Dedifferentiated amniotic fluid mesenchymal stem cell (primary cell): ENCODE measurements at regions not wholly inside any gene's neighbourhood (a gene's known extent, or its start where the extent isn't known, plus 50 kb on each side); places are given as distances from the start of the nearest gene placed in this dataset.
"Not testable (repeated sequence)": the region's sequence is repeated elsewhere in the genome, so short reads cannot be mapped to it uniquely, and the experiment has no call there.

Experiments used
- DNase-seq: peaks from one replicate; pipeline ENCODE4 v3.0.0-alpha.2; 2016; ENCODE audit errors: extremely low spot score

GRCh38 chr15:77839970-77840905, 207.5 kb upstream of the LINGO1 start:
- no peak for DNase-seq

GRCh38 chr15:77839456-77839855, 206.7 kb upstream of the LINGO1 start:
- no peak for DNase-seq

DNA sequence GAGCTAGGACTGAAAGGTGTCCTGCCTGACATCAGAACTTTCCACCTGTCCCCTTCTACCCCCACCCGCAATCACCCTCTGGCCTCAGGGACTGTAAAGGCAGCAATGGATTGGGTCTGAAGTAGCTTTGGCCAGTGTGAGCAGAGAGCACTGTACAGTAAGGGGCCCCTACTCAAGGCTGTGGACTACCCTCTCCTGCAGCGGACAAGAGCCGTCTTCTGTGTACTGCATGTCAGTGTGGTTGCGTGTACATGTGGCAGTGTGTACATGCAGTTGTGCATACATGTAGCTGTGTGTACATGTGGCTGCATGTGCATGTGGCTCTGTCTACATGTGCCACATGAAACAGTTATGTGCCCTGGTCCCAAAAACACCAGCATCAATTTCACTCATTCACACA, 205.9 kb upstream of the LINGO1 start:
- no peak for DNase-seq

DNA sequence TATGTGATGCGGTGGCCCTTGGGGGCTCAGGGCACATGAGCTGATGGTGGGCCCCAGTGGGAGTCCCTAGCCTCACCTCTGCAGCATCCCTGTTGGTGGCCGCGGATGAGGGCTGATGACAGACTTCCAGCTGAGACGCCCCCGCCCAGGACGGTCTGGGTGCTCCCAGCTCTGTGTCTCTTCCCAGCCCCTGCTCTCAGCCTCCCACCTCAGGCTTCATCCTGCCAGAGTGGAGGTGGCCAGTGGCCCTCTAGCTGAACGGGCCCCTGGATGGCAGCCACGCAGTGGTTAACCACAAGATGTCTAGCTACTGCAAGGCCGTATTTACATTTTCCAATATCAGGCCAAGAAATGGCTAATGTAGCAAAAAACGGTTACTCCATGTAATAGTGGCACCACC, 205.3 kb upstream of the LINGO1 start:
- no peak for DNase-seq

GRCh38 chr15:77837649-77838025, 204.9 kb upstream of the LINGO1 start:
- no peak for DNase-seq

GRCh38 chr15:77836906-77837648, 204.4 kb upstream of the LINGO1 start:
- DNase-seq, result no peak

GRCh38 chr15:77836121-77836692, 203.5 kb upstream of the LINGO1 start:
- no peak for DNase-seq

GRCh38 chr15:77834276-77834990, 201.7 kb upstream of the LINGO1 start:
- DNase-seq, result no peak

DNA sequence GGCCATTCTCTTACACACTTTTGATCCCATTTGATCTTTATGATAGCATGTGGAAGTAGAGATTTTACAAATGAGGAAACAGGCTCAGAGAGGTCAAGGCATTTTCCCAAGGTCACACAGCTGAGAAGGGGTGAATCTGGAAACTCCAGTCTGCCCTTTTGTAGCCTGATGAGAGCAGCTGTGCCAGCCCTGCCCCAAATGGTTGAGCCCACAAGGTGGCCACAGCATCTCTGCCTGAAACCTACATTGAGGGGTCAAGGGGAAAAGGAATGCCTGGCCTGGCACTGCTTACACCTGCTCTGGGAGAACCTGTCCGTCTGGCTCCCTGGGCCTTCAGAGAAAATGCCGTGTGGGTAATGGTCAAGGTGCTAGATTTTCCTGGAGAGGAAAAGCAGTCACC, 200.2 kb upstream of the LINGO1 start:
- no peak for DNase-seq

- no peak for DNase-seq
Measured at GRCh38 chr15:77831986-77832385, 199.3 kb upstream of the LINGO1 start.

DNA sequence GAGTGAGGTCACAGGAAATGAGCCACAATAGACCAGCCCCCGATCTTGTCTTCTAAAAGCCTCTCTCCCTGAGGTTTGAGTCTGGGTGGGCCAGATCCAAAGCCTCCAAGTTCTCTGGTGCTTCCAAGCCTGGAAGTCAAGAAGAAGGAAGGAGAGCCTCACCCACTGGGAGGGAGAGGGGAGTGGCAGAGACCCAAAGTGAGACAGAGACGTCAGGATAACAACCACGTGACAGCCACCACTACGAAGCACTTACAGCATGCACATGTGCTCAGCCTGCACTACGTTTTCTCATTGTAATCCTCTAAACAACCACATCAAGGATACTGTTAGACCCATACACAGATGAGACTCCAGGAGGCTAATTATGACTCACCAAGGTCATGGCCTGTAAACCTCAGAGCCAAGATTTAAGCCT, 197.3 kb upstream of the LINGO1 start:
- no peak for DNase-seq

- DNase-seq, result not testable (repeated sequence)
Measured at GRCh38 chr15:77829331-77829730, 196.6 kb upstream of the LINGO1 start.

DNA sequence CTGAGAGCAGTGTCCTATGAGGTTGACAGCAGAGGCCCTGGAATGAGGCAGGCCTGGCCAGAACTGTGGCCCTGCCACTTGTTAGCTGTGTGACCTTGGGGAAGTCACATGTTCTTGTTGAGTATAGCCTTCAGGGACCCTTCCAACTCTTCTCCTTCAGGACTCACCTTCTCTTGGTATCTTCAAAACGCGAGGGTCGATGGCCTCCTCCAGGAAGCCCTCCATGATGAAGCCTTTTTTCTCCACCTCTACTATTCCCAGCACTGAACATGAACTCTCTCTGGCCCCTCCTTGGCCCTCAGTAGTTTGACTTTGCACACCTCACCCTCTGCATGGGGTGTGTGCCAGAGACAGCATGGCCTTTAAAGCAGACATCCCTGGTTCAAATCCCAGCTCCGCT, 195.1 kb upstream of the LINGO1 start:
- DNase-seq, result no peak

DNA sequence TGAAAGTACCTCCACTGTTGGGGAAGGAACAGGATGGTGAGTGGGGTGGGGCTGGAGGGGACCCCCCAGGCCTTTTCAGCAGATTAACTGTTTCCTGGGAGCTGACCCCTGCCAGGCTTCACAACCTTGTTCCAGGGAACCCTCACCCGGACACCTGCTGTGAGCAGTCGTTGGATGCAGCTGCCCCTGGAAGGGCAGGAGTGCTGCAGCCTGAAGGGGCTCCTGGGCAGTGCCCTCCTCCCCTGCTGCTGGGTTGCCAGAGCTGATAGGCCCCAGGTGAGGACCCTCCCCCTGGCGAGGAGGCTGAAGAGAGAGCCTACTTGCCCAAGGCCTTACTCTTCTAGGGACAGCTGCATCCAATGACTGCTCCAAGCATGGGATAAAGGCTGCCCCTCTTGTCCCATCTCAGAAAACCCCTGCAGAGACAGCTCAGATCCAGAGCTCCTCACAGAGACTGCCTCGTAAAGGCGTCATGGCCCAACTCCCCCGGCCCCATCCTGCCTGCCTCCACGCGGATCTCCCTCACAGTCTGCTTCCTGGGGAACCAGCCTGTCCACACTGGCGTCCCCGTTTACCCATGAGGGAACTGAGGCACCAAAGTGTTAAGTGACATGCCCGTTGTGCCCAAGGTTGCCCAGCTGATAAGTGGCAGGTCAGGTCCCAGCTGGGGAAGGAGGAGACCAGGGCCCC, 193.4 kb upstream of the LINGO1 start:
- DNase-seq, result no peak

DNA sequence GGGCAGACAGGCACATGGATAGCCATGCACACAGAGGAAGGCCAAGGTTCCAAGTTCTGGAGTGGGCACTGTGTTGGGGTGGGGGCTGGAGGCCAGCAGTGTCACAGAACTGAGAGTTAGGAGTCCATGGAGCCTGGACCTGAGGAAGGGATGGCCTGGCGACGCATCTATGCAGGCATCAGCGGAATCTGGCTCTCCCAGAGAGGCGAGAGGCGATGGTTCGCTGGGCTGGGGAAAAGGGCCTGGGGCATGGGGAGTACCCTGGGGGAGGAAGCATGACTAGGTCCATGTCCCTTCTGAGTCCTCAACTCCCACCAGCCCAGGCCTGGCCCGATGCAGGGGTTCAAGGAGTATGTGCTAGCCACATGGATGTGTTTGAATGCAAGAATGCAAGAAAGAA, 192.8 kb upstream of the LINGO1 start:
- no peak for DNase-seq

DNA sequence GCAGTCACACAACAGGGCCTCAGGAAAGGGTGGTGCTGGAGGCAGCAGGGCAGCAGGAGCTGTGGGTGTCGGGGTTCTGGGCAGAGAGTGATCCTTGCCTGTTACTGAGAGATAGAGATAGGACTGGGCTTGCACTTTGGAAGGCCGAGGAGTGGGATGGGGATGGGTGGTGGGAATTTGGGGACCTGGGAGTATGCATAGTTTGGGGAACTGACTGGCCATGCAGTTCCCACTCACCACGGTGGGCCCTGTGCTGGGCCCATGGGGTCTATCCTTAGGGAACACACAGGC, 192.5 kb upstream of the LINGO1 start:
- DNase-seq, result no peak

GRCh38 chr15:77824361-77825251, 191.9 kb upstream of the LINGO1 start:
- no peak for DNase-seq

DNA sequence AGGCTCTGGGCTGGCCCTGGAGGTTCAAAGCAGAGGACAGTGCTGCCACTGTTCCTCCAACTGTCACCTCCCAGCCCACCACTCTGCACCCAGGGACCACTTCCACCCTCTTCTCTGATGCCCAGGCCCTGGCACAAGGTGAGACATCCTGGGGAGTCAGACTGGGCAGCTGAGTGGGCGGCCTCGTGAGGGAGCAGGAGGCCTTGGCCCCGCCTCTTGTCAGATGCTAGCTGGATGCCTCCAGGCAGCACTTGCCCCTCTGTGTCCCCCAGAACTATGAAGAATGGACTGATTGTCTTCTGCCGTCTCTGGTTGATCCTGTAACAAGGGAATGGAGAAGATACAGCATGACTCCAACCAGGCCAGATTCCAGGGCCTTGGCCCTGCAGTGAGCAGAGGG, 191.0 kb upstream of the LINGO1 start:
- no peak for DNase-seq

- no peak for DNase-seq
Measured at GRCh38 chr15:77822631-77823230, 190.0 kb upstream of the LINGO1 start.

- DNase-seq, result no peak
Measured at GRCh38 chr15:77821959-77822256, 189.2 kb upstream of the LINGO1 start.
